IPS-18a (cell line): ENCODE measurements at regions not wholly inside any gene's neighbourhood (a gene's known extent, or its start where the extent isn't known, plus 50 kb on each side); places are given as distances from the start of the nearest gene placed in this dataset.

Source experiments
- H3K27ac ChIP-seq: one replicate; pipeline ENCODE4 v1.5.1; 2013; ENCODE audit warnings: low read length
- H3K27me3 ChIP-seq: one replicate; pipeline ENCODE4 v1.6.1; 2013; ENCODE audit warnings: mild to moderate bottlenecking, low read length; ENCODE audit not compliant: control insufficient read depth, insufficient read depth
- H3K36me3 ChIP-seq: one replicate; pipeline ENCODE4 v1.6.1; 2013; ENCODE audit warnings: low read depth, low read length; ENCODE audit not compliant: control insufficient read depth
- H3K4me1 ChIP-seq: one replicate; pipeline ENCODE4 v1.6.1; 2013; ENCODE audit warnings: low read depth, low read length; ENCODE audit not compliant: control insufficient read depth
- H3K4me3 ChIP-seq: one replicate; pipeline ENCODE4 v1.5.1; 2013; ENCODE audit warnings: low read length
- H3K9ac ChIP-seq: one replicate; pipeline ENCODE4 v1.6.1; 2013; ENCODE audit warnings: mild to moderate bottlenecking, low read length, moderate library complexity
- H3K9me3 ChIP-seq: one replicate; pipeline ENCODE4 v1.6.1; 2013; ENCODE audit warnings: low read depth, low read length; ENCODE audit not compliant: control insufficient read depth

- Histone ChIP-seq H3K36me3 (no peaks in the 10 kb centered on the region), H3K27me3 (peaks cover 7% of the 10 kb centered on the region), H3K9me3 (peaks cover 1% of the 10 kb centered on the region), H3K9ac (no peak overlapping the region), H3K4me1 (peaks cover 10% of the 10 kb centered on the region), H3K4me3 (no peak overlapping the region), H3K27ac (no peak overlapping the region)
Observed at GRCh38 chr2:235204948-235205347, 253.1 kb downstream of the SH3BP4 start.

- peaks cover 13% of the 10 kb centered on the region for H3K4me1 ChIP-seq
- H3K9ac ChIP-seq = no peak overlapping the region
- H3K27me3 ChIP-seq = peaks cover 7% of the 10 kb centered on the region
- H3K27ac ChIP-seq = no peak overlapping the region
- no peaks in the 10 kb centered on the region for H3K36me3 ChIP-seq
- H3K9me3 ChIP-seq = peaks cover 3% of the 10 kb centered on the region
- no peak overlapping the region for H3K4me3 ChIP-seq
Observed at GRCh38 chr2:235206399-235206798, 254.6 kb downstream of the SH3BP4 start.

GRCh38 chr2:235206980-235207579, 255.3 kb downstream of the SH3BP4 start:
- H3K9ac ChIP-seq = no peak overlapping the region
- H3K36me3 ChIP-seq = no peaks in the 10 kb centered on the region
- no peak overlapping the region for H3K27ac ChIP-seq
- peaks cover 7% of the 10 kb centered on the region for H3K27me3 ChIP-seq
- no peak overlapping the region for H3K4me3 ChIP-seq
- peaks cover 17% of the 10 kb centered on the region for H3K4me1 ChIP-seq
- peaks cover 3% of the 10 kb centered on the region for H3K9me3 ChIP-seq

DNA sequence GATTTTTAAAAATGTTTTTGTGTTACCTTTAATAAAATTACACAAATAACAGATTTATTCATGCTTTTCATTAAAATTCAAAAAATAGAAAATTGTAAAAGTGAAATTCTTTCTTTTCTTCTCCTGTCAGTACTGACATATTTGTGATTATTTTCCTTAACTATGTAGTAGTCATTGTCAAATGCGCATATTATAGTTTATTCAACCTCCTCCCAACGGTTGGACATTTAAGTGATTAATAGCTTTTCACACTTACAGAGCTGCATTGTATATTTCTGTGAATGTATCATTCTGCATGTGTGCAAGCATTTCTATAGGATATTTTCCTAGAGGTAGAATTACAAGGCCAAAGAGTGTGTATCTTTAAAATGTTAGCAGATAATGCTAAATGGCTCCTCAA, 259.2 kb downstream of the SH3BP4 start:
- H3K9ac ChIP-seq = no peak overlapping the region
- H3K27ac ChIP-seq = no peak overlapping the region
- H3K36me3 ChIP-seq = no peaks in the 10 kb centered on the region
- H3K4me1 ChIP-seq = peaks cover 28% of the 10 kb centered on the region
- no peak overlapping the region for H3K4me3 ChIP-seq
- H3K9me3 ChIP-seq = peaks cover 3% of the 10 kb centered on the region
- peaks cover under 1% of the 10 kb centered on the region for H3K27me3 ChIP-seq

GRCh38 chr2:235212501-235213158, 260.8 kb downstream of the SH3BP4 start:
- no peak overlapping the region for H3K27ac ChIP-seq
- H3K36me3 ChIP-seq = no peaks in the 10 kb centered on the region
- peaks cover 18% of the 10 kb centered on the region for H3K4me1 ChIP-seq
- no peak overlapping the region for H3K9ac ChIP-seq
- no peak overlapping the region for H3K4me3 ChIP-seq
- H3K9me3 ChIP-seq = peaks cover 3% of the 10 kb centered on the region
- H3K27me3 ChIP-seq = no peaks in the 10 kb centered on the region

DNA sequence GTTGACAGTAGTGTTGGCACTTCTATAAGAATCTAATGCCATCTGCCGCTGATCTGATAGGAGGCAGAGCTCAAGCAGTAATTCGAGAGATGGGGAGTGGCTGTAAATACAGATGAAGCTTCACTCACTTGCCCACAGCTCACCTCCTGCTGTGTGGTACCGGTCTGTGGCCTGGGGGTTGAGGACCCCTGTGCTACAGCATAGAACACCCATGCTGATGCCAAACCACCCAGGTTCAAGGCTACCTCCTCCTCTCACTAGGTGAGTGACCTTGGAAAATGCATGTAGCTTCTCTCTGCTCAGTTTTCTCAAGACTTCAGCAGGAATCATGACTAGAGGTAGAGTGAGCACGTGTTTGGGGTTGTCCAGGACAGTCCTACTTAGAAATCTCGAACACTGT, 263.4 kb downstream of the SH3BP4 start:
- H3K9ac ChIP-seq = no peak overlapping the region
- H3K4me1 ChIP-seq = peaks cover 18% of the 10 kb centered on the region
- H3K9me3 ChIP-seq = no peaks in the 10 kb centered on the region
- H3K36me3 ChIP-seq = no peaks in the 10 kb centered on the region
- no peak overlapping the region for H3K27ac ChIP-seq
- no peaks in the 10 kb centered on the region for H3K27me3 ChIP-seq
- no peak overlapping the region for H3K4me3 ChIP-seq

- Histone ChIP-seq H3K4me3 (no peak overlapping the region), H3K9ac (no peak overlapping the region), H3K27ac (no peak overlapping the region)
Observed at GRCh38 chr2:235216901-235217300, 265.1 kb downstream of the SH3BP4 start.

GRCh38 chr2:235217846-235218245, 266.0 kb downstream of the SH3BP4 start:
- Histone ChIP-seq H3K36me3 (no peaks in the 10 kb centered on the region), H3K4me1 (peaks cover 3% of the 10 kb centered on the region), H3K9ac (no peak overlapping the region)

More at GRCh38 chr2:235216901-235217300, 265.1 kb downstream of the SH3BP4 start:
- peaks cover 13% of the 10 kb centered on the region for H3K4me1 ChIP-seq
- H3K36me3 ChIP-seq = no peaks in the 10 kb centered on the region
- no peaks in the 10 kb centered on the region for H3K9me3 ChIP-seq
- H3K27me3 ChIP-seq = no peaks in the 10 kb centered on the region

DNA sequence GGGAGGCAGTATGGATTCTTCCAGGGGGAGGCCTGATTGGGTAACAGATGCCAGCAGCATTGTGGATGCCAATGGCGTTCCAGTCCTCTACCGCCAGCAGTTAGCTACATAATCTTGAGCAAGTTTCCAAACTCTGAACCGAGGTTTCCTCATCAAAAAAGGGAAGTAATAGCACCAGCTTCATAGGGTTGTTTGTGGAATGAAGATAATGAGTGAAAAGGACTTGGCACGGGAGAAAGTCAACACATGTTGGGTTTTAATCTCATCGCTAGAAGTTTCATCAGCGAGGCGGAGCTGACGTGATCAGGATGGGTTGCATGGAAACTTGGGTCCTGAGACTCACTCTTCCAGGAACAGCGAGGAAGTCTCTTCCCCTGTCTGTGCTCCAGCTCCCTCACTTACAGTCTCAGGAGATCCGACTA, 266.7 kb downstream of the SH3BP4 start:
- no peaks in the 10 kb centered on the region for H3K27me3 ChIP-seq
- no peak overlapping the region for H3K9ac ChIP-seq
- H3K9me3 ChIP-seq = no peaks in the 10 kb centered on the region
- no peaks in the 10 kb centered on the region for H3K4me1 ChIP-seq
- no peak overlapping the region for H3K4me3 ChIP-seq
- no peaks in the 10 kb centered on the region for H3K36me3 ChIP-seq
- H3K27ac ChIP-seq = no peak overlapping the region

More at GRCh38 chr2:235217846-235218245, 266.0 kb downstream of the SH3BP4 start:
- H3K27me3 ChIP-seq = no peaks in the 10 kb centered on the region
- no peak overlapping the region for H3K27ac ChIP-seq
- H3K4me3 ChIP-seq = no peak overlapping the region
- no peaks in the 10 kb centered on the region for H3K9me3 ChIP-seq

DNA sequence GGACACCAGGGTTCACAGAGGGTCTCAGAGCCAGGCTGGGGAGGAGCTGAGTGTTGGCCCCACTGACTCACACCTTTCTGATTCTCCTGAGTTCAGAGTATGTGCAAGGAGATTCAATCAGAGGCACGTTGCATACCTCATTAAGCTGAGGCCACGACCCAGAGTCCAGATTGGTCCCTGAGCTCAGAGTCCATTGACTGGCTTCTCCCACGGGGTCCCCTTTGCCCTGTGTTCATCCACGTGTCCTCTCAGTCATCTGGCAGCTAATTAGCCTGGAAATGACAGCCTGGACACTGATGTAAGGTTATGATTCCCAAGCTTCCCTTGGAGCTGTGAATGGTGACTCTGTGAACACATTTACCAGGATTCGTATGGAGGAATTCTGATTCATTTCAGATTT, 267.2 kb downstream of the SH3BP4 start:
- Histone ChIP-seq H3K4me3 (no peak overlapping the region), H3K36me3 (no peaks in the 10 kb centered on the region), H3K9ac (no peak overlapping the region), H3K9me3 (no peaks in the 10 kb centered on the region), H3K4me1 (no peaks in the 10 kb centered on the region), H3K27ac (no peak overlapping the region), H3K27me3 (no peaks in the 10 kb centered on the region)

GRCh38 chr2:235220331-235220730, 268.5 kb downstream of the SH3BP4 start:
- Histone ChIP-seq H3K4me3 (no peak overlapping the region), H3K4me1 (no peaks in the 10 kb centered on the region), H3K27me3 (no peaks in the 10 kb centered on the region), H3K27ac (no peak overlapping the region), H3K9ac (no peak overlapping the region), H3K36me3 (no peaks in the 10 kb centered on the region), H3K9me3 (no peaks in the 10 kb centered on the region)

DNA sequence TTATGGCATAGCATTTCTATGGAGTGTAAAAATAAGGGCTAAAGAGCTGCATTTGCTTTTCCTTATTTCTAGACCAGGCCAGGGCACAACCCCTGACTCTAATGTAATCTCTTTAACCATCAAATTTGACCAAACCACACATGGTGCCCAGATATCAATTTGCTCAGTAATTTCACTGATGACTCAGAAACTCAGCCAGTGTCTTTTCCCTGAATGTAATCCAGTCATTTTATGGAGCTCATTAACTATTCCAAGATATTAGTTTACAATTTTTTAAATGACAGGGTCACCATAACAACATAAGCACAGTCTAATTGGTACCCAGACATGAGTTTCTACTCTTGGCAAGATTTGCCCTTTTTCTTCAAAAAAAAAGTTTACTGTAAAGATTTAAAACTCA, 270.8 kb upstream of the AGAP1 start:
- no peaks in the 10 kb centered on the region for H3K4me1 ChIP-seq
- no peaks in the 10 kb centered on the region for H3K27me3 ChIP-seq
- no peaks in the 10 kb centered on the region for H3K9me3 ChIP-seq
- H3K36me3 ChIP-seq = no peaks in the 10 kb centered on the region
- no peak overlapping the region for H3K4me3 ChIP-seq
- H3K9ac ChIP-seq = no peak overlapping the region
- H3K27ac ChIP-seq = no peak overlapping the region
